Kasumi-1 (cell line): ENCODE measurements at regions not wholly inside any gene's neighbourhood (a gene's known extent, or its start where the extent isn't known, plus 50 kb on each side); places are given as distances from the start of the nearest gene placed in this dataset.

Source experiments
- DNase-seq, 2 experiments: peaks; one replicate each; lab custom pipeline; 2025; lab: John Stamatoyannopoulos, UW

- no peak for DNase-seq
Observed at GRCh38 chr16:13550254-13550653, 369.7 kb upstream of the ERCC4 start.

GRCh38 chr16:13552062-13552959 lies 367.6 kb upstream of the ERCC4 start:
- DNase-seq, result no peak

- no peak for DNase-seq
Observed at GRCh38 chr16:13552960-13553257, 367.0 kb upstream of the ERCC4 start.

GRCh38 chr16:13553453-13553985 lies 366.4 kb upstream of the ERCC4 start:
- DNase-seq, result no peak

GRCh38 chr16:13554005-13554404 lies 365.9 kb upstream of the ERCC4 start:
- DNase-seq, result no peak

GRCh38 chr16:13554643-13555042 lies 365.3 kb upstream of the ERCC4 start:
- no peak for DNase-seq

- DNase-seq, result no peak
Observed at GRCh38 chr16:13557418-13557817, 362.5 kb upstream of the ERCC4 start.

- DNase-seq, result no peak
Observed at GRCh38 chr16:13558752-13559151, 361.2 kb upstream of the ERCC4 start.

GRCh38 chr16:13559624-13560023 lies 360.3 kb upstream of the ERCC4 start:
- no peak for DNase-seq

GRCh38 chr16:13560151-13560550 lies 359.8 kb upstream of the ERCC4 start:
- no peak for DNase-seq

GRCh38 chr16:13561291-13562070 lies 358.5 kb upstream of the ERCC4 start:
- no peak for DNase-seq

- no peak for DNase-seq
Observed at GRCh38 chr16:13568803-13569202, 351.2 kb upstream of the ERCC4 start.

GRCh38 chr16:13569986-13570385 lies 350.0 kb upstream of the ERCC4 start:
- DNase-seq, result no peak

- DNase-seq, result no peak
Observed at GRCh38 chr16:13571036-13571435, 348.9 kb upstream of the ERCC4 start.

- no peak for DNase-seq
Observed at GRCh38 chr16:13573903-13574302, 346.1 kb upstream of the ERCC4 start.

- DNase-seq, result no peak
Observed at GRCh38 chr16:13586051-13586450, 333.9 kb upstream of the ERCC4 start.

GRCh38 chr16:13587181-13587580 lies 332.8 kb upstream of the ERCC4 start:
- no peak for DNase-seq

GRCh38 chr16:13594823-13595222 lies 325.1 kb upstream of the ERCC4 start:
- DNase-seq, result no peak

- DNase-seq, result no peak
Observed at GRCh38 chr16:13606804-13607203, 313.1 kb upstream of the ERCC4 start.

GRCh38 chr16:13607289-13607688 lies 312.7 kb upstream of the ERCC4 start:
- no peak for DNase-seq

- DNase-seq, result no peak
Observed at GRCh38 chr16:13611596-13611995, 308.4 kb upstream of the ERCC4 start.

GRCh38 chr16:13612623-13613022 lies 307.3 kb upstream of the ERCC4 start:
- DNase-seq, result no peak

GRCh38 chr16:13613165-13613564 lies 306.8 kb upstream of the ERCC4 start:
- no peak for DNase-seq
